Jurkat, Clone E6-1 (cell line): ENCODE measurements at regions not wholly inside any gene's neighbourhood (a gene's known extent, or its start where the extent isn't known, plus 50 kb on each side); places are given as distances from the start of the nearest gene placed in this dataset.
"Not testable (repeated sequence)": the region's sequence is repeated elsewhere in the genome, so short reads cannot be mapped to it uniquely, and the experiment has no call there.

Source experiments
- DNase-seq: peaks from one replicate; pipeline ENCODE4 v3.0.0-alpha.2; 2011; ENCODE audit warnings: low read depth, low spot score
- H3K4me3 ChIP-seq: 2 replicates; pipeline ENCODE4 v1.5.1; 2011; ENCODE audit warnings: mild to moderate bottlenecking, low read length, control low read depth, moderate library complexity

- DNase-seq: no peak
- no peak overlapping the region for H3K4me3 ChIP-seq
Measured at GRCh38 chr16:63185235-63185780, 1149.1 kb upstream of the CDH8 start.

GRCh38 chr16:63183743-63184142 lies 1147.5 kb upstream of the CDH8 start:
- no peak for DNase-seq
- H3K4me3 ChIP-seq: no peak overlapping the region

DNA sequence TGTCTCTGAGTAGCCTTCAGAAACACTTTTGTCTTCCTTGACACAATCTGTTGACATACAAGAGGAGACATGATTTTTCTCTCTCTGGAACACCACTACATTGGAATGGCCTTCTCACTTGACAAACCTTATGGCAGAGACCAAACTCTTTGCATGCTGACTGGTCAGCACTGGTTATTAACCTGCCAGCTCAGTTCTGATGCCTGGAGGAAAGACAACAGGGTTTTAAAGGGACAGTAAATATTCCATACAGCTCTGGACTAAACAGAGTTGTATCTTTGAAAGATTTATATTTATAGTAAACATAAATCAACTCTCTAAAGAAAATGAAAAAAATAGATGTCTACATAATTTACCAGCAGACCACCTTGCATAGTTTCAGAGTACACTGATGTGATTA lies 1139.1 kb upstream of the CDH8 start:
- DNase-seq: no peak
- no peak overlapping the region for H3K4me3 ChIP-seq

GRCh38 chr16:63174801-63175200 lies 1138.6 kb upstream of the CDH8 start:
- no peak for DNase-seq
- no peak overlapping the region for H3K4me3 ChIP-seq

GRCh38 chr16:63171545-63171944 lies 1135.3 kb upstream of the CDH8 start:
- H3K4me3 ChIP-seq: no peak overlapping the region
- no peak for DNase-seq

GRCh38 chr16:63169100-63169499 lies 1132.9 kb upstream of the CDH8 start:
- DNase-seq: no peak
- no peak overlapping the region for H3K4me3 ChIP-seq

DNA sequence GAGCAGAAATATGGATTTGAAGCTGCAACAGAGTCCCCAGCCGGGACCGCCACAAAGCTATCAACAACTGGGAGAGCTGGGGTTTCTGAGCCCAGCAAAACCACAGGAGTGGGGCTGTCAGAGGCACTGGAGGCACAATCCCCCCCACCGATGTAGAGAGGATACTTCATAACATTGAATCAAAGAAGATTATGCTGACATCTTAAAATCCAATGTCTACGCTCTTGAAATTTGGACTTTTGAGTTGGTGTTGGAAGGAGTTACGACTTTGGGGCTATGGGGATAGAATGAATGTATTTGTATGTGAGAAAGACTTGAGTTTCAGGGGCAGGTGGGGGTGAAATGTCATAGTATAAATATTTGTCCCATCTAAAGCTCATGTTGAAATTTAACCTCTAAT lies 1121.6 kb upstream of the CDH8 start:
- H3K4me3 ChIP-seq: no peak overlapping the region
- DNase-seq: no peak

GRCh38 chr16:63146251-63146650 lies 1110.0 kb upstream of the CDH8 start:
- DNase-seq: no peak
- H3K4me3 ChIP-seq: no peak overlapping the region

DNA sequence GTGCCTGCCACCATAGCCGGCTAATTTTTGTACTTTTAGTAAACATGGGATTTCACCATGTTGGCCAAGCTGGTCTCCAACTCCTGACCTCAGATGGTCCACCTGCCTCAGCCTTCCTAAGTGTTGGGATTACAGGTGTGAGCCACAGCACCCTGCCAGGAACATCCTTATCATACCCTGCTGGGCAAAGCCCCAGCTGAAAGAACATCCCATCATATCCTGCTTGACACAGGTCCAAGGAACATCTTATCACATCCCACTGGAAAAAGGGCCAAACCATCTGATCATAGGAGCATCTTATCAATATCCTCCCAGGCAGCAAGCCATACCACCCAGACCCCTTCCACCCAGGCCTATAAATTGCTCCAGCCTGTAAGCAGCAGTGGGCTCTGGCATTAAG lies 1109.2 kb upstream of the CDH8 start:
- no peak for DNase-seq

GRCh38 chr16:63135069-63135468 lies 1098.8 kb upstream of the CDH8 start:
- no peak overlapping the region for H3K4me3 ChIP-seq
- DNase-seq: no peak

More for the DNA sequence above, 1109.2 kb upstream of the CDH8 start:
- H3K4me3 ChIP-seq: no peak overlapping the region

DNA sequence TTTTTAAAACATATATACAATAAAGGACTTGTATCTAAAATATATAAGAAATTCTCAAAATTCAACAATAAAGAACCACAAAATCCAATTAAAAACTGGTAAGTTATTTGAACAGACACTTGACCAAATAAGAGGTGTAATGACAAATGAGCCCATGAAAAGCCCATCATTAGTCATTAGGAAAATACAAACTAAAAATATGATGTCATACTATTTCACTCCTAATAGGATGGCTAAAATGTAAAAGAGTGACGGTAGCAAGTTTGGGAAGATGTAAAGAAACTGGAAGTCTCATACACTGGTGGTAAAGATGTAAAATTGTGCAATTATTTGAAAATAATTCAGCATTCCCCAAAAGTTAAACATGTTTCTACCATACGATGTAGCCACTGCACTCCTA lies 1095.3 kb upstream of the CDH8 start:
- H3K4me3 ChIP-seq: no peak overlapping the region
- no peak for DNase-seq

GRCh38 chr16:63130942-63131341 lies 1094.7 kb upstream of the CDH8 start:
- DNase-seq: no peak

GRCh38 chr16:63129411-63130125 lies 1093.3 kb upstream of the CDH8 start:
- no peak for DNase-seq
- H3K4me3 ChIP-seq: no peak overlapping the region

More at GRCh38 chr16:63130942-63131341, 1094.7 kb upstream of the CDH8 start:
- H3K4me3 ChIP-seq: no peak overlapping the region

DNA sequence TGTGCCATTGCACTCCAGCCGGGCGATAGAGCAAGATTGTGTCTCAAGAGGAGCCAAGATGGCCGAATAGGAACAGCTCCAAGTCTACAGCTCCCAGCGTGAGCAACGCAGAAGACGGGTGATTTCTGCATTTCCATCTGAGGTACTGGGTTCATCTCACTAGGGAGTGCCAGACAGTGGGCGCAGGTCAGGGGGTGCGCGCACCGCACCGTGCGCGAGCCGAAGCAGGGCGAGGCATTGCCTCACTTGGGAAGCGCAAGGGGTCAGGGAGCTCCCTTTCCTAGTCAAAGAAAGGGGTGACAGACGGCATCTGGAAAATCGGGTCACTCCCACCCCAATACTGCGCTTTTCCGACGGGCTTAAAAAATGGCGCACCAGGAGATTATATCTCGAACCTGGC lies 1083.7 kb upstream of the CDH8 start:
- not testable (repeated sequence) for H3K4me3 ChIP-seq, DNase-seq

GRCh38 chr16:63100082-63100481 lies 1063.8 kb upstream of the CDH8 start:
- H3K4me3 ChIP-seq: no peak overlapping the region
- no peak for DNase-seq

GRCh38 chr16:63096857-63097256 lies 1060.6 kb upstream of the CDH8 start:
- no peak overlapping the region for H3K4me3 ChIP-seq
- no peak for DNase-seq

GRCh38 chr16:63092736-63093135 lies 1056.5 kb upstream of the CDH8 start:
- DNase-seq: no peak
- H3K4me3 ChIP-seq: no peak overlapping the region

DNA sequence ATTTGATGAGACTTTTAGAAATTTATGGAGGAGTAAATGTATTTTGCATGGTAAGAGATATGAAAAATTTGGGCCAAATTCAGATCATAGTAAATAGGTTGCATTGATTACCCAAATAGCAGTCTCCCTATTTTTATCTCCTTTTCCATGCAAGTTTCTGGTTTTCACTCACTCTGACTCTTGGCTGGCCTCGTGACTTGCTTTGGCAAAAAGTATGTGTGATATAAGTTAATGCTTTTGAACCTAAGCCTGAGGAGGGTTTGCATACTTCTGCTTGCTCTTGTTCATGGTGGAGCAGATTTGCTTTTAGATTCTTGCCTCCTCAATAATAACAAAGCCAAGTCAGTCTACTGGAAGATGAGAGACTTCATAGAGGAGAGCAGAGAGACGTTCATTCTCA lies 1045.9 kb upstream of the CDH8 start:
- DNase-seq: no peak
- H3K4me3 ChIP-seq: no peak overlapping the region

GRCh38 chr16:63080746-63081145 lies 1044.5 kb upstream of the CDH8 start:
- no peak overlapping the region for H3K4me3 ChIP-seq
- no peak for DNase-seq

- no peak overlapping the region for H3K4me3 ChIP-seq
- no peak for DNase-seq
Measured at GRCh38 chr16:63069047-63069446, 1032.8 kb upstream of the CDH8 start.

DNA sequence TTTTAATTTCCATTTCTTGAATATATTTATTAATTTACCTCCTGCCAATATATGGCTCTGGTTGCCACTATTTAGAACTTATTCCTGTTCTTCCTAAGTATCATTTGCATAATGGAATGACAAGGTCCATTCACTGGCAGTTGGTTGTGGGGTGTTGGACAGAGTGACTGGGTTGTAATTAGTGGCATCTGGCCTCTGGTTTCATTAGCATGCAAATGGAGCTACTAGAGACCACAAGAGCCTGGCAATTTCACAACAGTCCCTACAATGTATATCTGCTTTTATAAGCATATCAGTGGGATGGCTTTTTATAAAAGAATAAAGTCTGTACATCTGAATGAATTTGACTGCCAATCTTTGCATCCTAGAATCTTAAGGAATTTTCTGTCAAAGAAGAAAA lies 1030.9 kb upstream of the CDH8 start:
- no peak for DNase-seq

More for the DNA sequence above, 1030.9 kb upstream of the CDH8 start:
- no peak overlapping the region for H3K4me3 ChIP-seq
